A549 (cell line): ENCODE measurements at regions not wholly inside any gene's neighbourhood (a gene's known extent, or its start where the extent isn't known, plus 50 kb on each side); places are given as distances from the start of the nearest gene placed in this dataset.
"Not testable (repeated sequence)": the region's sequence is repeated elsewhere in the genome, so short reads cannot be mapped to it uniquely, and the experiment has no call there.

Experiments used
- CHD2 ChIP-seq: fragments of 150-350 bp; IDR thresholded peaks from 2 replicates; pipeline ENCODE4 v1.6.1; 2014; ENCODE audit warnings: low read length; ENCODE audit not compliant: partially characterized antibody
- CTCF ChIP-seq: fragments of >200 bp; sonication (Bioruptor Twin); formaldehyde crosslinking; IDR thresholded peaks from 3 replicates; pipeline ENCODE4 v1.5.1; 2016
- E2F6 ChIP-seq: IDR thresholded peaks from 2 replicates; pipeline ENCODE4 v1.6.1; 2012; ENCODE audit warnings: low read depth, borderline replicate concordance
- HDAC2 ChIP-seq: fragments of 200-600 bp; sonication (generic); IDR thresholded peaks from 2 replicates; pipeline ENCODE4 v1.6.1; 2016
- HES2 ChIP-seq: fragments of >200 bp; sonication (Bioruptor Twin); formaldehyde crosslinking; IDR thresholded peaks from 2 replicates; pipeline ENCODE4 v1.6.1; 2016
- NR3C1 ChIP-seq: fragments of >200 bp; sonication (Bioruptor Twin); formaldehyde crosslinking; IDR thresholded peaks from 3 replicates; pipeline ENCODE4 v1.6.1; 2017
- POLR2A ChIP-seq: IDR thresholded peaks from 2 replicates; pipeline ENCODE4 v1.6.1; 2012; ENCODE audit warnings: mild to moderate bottlenecking, low read length
- RAD21 ChIP-seq, 2 experiments: fragments of >200 bp in 1 of 2; sonication (Bioruptor Twin) in 1 of 2; formaldehyde crosslinking in 1 of 2; IDR thresholded peaks in 1 of 2; conservative IDR thresholded peaks in 1 of 2; 2 replicates in 1 of 2; 3 replicates in 1 of 2; pipeline ENCODE4 v1.6.1; 2012 to 2018; ENCODE audit warnings: inconsistent platforms in 1 of 2

GRCh38 chr2:145745387-145745721 is 1225.4 kb upstream of the ZEB2 start:
- TF ChIP-seq HDAC2; RAD21 (conservative IDR thresholded peaks at IDR 0.05 in 1 of 2, IDR thresholded peaks at IDR 0.05 in 1 of 2); POLR2A; CTCF; E2F6; CHD2; HES2; NR3C1: not testable (repeated sequence)
